Glutamatergic neuron (in vitro differentiated cells): ENCODE measurements at regions not wholly inside any gene's neighbourhood (a gene's known extent, or its start where the extent isn't known, plus 50 kb on each side); places are given as distances from the start of the nearest gene placed in this dataset.

Source experiments
- DNase-seq: peaks from one replicate; pipeline ENCODE4 v3.0.0; 2022
- H3K27ac Mint-ChIP-seq: one replicate; pipeline ENCODE4 v1.8.0; 2020; ENCODE audit warnings: mild to moderate bottlenecking, mixed read lengths, inconsistent platforms; ENCODE audit not compliant: unreplicated experiment
- H3K27me3 Mint-ChIP-seq: one replicate; pipeline ENCODE4 v1.8.0; 2020; ENCODE audit warnings: mild to moderate bottlenecking, moderate library complexity, mixed read lengths, inconsistent platforms; ENCODE audit not compliant: unreplicated experiment
- H3K36me3 Mint-ChIP-seq: one replicate; pipeline ENCODE4 v1.8.0; 2020; ENCODE audit warnings: mild to moderate bottlenecking, mixed read lengths, inconsistent platforms; ENCODE audit not compliant: unreplicated experiment
- H3K4me1 Mint-ChIP-seq: one replicate; pipeline ENCODE4 v1.8.0; 2020; ENCODE audit warnings: mild to moderate bottlenecking, low read depth, mixed read lengths, inconsistent platforms; ENCODE audit not compliant: unreplicated experiment
- H3K4me3 Mint-ChIP-seq: one replicate; pipeline ENCODE4 v1.8.0; 2020; ENCODE audit warnings: mild to moderate bottlenecking, mixed read lengths, inconsistent platforms; ENCODE audit not compliant: unreplicated experiment
- H3K9me3 Mint-ChIP-seq: one replicate; pipeline ENCODE4 v1.8.0; 2020; ENCODE audit warnings: mild to moderate bottlenecking, moderate library complexity, mixed read lengths, inconsistent platforms; ENCODE audit not compliant: unreplicated experiment
- CTCF ChIP-seq: fragments of 200-600 bp; sonication (generic); IDR thresholded peaks from one replicate; pipeline ENCODE4 v1.5.0; 2021; ENCODE audit not compliant: partially characterized antibody, unreplicated experiment

GRCh38 chr13:108142702-108143436 lies 72.5 kb downstream of the LIG4 start:
- no peak for DNase-seq
- Mint-ChIP-seq H3K9me3 (no peaks in the 10 kb centered on the region), H3K4me1 (no peaks in the 10 kb centered on the region), H3K27me3 (peaks cover 4% of the 10 kb centered on the region), H3K36me3 (no peaks in the 10 kb centered on the region), H3K27ac (no peak overlapping the region), H3K4me3 (no peak overlapping the region)
- TF ChIP-seq CTCF = no peak

DNA sequence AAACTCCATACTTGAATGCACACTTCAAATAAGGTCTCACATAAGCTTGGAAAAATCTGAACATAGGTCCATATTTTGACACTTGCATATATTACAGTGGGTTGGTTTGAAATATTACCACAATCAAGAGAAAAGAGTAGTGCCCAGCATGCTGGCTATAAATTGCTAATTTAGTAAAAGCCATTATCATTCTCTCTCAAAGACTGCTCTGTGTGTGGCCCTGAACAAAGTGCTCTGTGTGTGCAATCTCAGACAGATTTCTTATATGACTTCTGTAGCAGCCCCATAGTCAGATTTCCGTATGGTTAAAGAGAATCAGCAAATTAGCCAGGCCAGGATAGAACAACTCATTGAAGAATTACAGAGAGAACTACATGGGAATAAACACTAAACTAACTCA lies 78.2 kb downstream of the LIG4 start:
- no peak for TF ChIP-seq CTCF
- H3K27me3 Mint-ChIP-seq = peaks cover 1% of the 10 kb centered on the region
- H3K4me1 Mint-ChIP-seq = no peaks in the 10 kb centered on the region
- no peak overlapping the region for H3K27ac Mint-ChIP-seq
- no peaks in the 10 kb centered on the region for H3K36me3 Mint-ChIP-seq
- no peaks in the 10 kb centered on the region for H3K9me3 Mint-ChIP-seq
- no peak for DNase-seq
- H3K4me3 Mint-ChIP-seq = no peak overlapping the region

GRCh38 chr13:108127406-108127805 lies 87.9 kb downstream of the LIG4 start:
- Mint-ChIP-seq H3K27ac (no peak overlapping the region), H3K36me3 (no peaks in the 10 kb centered on the region), H3K4me3 (no peak overlapping the region), H3K27me3 (peaks cover 1% of the 10 kb centered on the region), H3K9me3 (no peaks in the 10 kb centered on the region), H3K4me1 (peaks cover 6% of the 10 kb centered on the region)
- no peak for TF ChIP-seq CTCF
- no peak for DNase-seq

DNA sequence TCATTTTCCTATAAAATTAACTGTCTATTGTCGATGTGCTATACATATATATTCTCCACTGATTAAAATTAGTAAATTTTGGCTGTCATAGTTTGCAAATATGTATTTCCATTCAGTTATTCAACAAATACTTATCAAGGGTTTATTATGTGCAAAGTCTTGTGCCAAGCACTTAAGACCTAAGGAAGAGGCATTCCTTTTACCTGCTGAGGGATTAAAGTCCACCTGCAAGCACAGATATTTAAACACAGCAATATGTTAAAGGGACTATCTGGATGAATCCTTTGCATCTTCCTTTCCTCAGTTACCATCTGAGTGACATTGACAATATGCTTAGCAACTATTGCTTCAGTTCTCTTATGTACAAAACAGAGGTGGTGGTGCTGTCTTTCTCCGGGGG lies 89.3 kb downstream of the LIG4 start:
- Mint-ChIP-seq H3K27me3 (peaks cover 1% of the 10 kb centered on the region), H3K4me1 (peaks cover 6% of the 10 kb centered on the region), H3K27ac (no peak overlapping the region), H3K9me3 (no peaks in the 10 kb centered on the region), H3K4me3 (no peak overlapping the region), H3K36me3 (no peaks in the 10 kb centered on the region)
- no peak for DNase-seq
- no peak for TF ChIP-seq CTCF

DNA sequence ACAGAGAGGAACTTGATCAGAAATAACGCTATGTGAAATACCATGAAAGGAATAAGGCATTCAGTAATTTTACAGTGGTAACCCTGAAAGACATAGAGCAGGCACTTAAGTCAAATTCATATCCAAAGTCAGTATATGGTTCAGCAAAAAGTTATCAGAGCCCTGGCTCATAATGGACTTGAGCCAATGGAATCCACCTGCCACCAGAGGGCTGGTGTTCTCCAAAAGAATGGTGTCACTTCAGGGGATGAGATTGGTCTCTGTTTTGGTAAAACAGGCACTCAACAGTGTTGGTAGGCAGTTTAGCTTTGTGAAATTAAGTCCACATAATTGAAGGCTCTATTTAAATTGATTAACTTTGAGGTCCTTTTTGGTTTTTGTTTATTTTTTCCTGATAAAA lies 93.9 kb downstream of the LIG4 start:
- H3K9me3 Mint-ChIP-seq = no peaks in the 10 kb centered on the region
- no peak for TF ChIP-seq CTCF
- no peak overlapping the region for H3K27ac Mint-ChIP-seq
- H3K27me3 Mint-ChIP-seq = peaks cover 1% of the 10 kb centered on the region
- no peak for DNase-seq
- no peaks in the 10 kb centered on the region for H3K36me3 Mint-ChIP-seq
- no peak overlapping the region for H3K4me3 Mint-ChIP-seq
- H3K4me1 Mint-ChIP-seq = peaks cover 8% of the 10 kb centered on the region
